GM18858 (cell line): ENCODE measurements at regions not wholly inside any gene's neighbourhood (a gene's known extent, or its start where the extent isn't known, plus 50 kb on each side); places are given as distances from the start of the nearest gene placed in this dataset.
"Not testable (repeated sequence)": the region's sequence is repeated elsewhere in the genome, so short reads cannot be mapped to it uniquely, and the experiment has no call there.

Source experiments
- ATAC-seq: cut with Tn5 transposase; IDR thresholded peaks from one replicate; pipeline ENCODE4 v1.9.1; 2021; ENCODE audit not compliant: unreplicated experiment

- ATAC-seq = no peak
Measured at GRCh38 chr16:65752522-65752844, 614.0 kb upstream of the CDH5 start.

GRCh38 chr16:65751622-65752521 lies 614.6 kb upstream of the CDH5 start:
- no peak for ATAC-seq

GRCh38 chr16:65749506-65749905 lies 617.0 kb upstream of the CDH5 start:
- ATAC-seq = no peak

GRCh38 chr16:65746941-65747340 lies 619.5 kb upstream of the CDH5 start:
- no peak for ATAC-seq

GRCh38 chr16:65745201-65745708 lies 621.2 kb upstream of the CDH5 start:
- ATAC-seq = no peak

- no peak for ATAC-seq
Measured at GRCh38 chr16:65744401-65744800, 622.1 kb upstream of the CDH5 start.

- no peak for ATAC-seq
Measured at GRCh38 chr16:65743558-65743957, 621.7 kb upstream of the CDH11 start.

- no peak for ATAC-seq
Measured at GRCh38 chr16:65740711-65741110, 618.8 kb upstream of the CDH11 start.

- ATAC-seq = no peak
Measured at GRCh38 chr16:65739518-65739917, 617.7 kb upstream of the CDH11 start.

GRCh38 chr16:65737831-65738230 lies 616.0 kb upstream of the CDH11 start:
- ATAC-seq = no peak

GRCh38 chr16:65735615-65736014 lies 613.8 kb upstream of the CDH11 start:
- ATAC-seq = not testable (repeated sequence)

GRCh38 chr16:65733721-65734120 lies 611.9 kb upstream of the CDH11 start:
- no peak for ATAC-seq

- no peak for ATAC-seq
Measured at GRCh38 chr16:65731833-65732232, 610.0 kb upstream of the CDH11 start.

- ATAC-seq = no peak
Measured at GRCh38 chr16:65728652-65729051, 606.8 kb upstream of the CDH11 start.

GRCh38 chr16:65728167-65728566 lies 606.3 kb upstream of the CDH11 start:
- no peak for ATAC-seq

GRCh38 chr16:65727534-65728137 lies 605.8 kb upstream of the CDH11 start:
- no peak for ATAC-seq

- ATAC-seq = no peak
Measured at GRCh38 chr16:65725156-65725845, 603.4 kb upstream of the CDH11 start.

- no peak for ATAC-seq
Measured at GRCh38 chr16:65722429-65722828, 600.6 kb upstream of the CDH11 start.

GRCh38 chr16:65717846-65718245 lies 596.0 kb upstream of the CDH11 start:
- no peak for ATAC-seq

GRCh38 chr16:65716737-65717700 lies 595.2 kb upstream of the CDH11 start:
- no peak for ATAC-seq
